SK-N-SH treated with all-trans-retinoic acid at 6 μM for 48 hours (cell line): ENCODE measurements at regions not wholly inside any gene's neighbourhood (a gene's known extent, or its start where the extent isn't known, plus 50 kb on each side); places are given as distances from the start of the nearest gene placed in this dataset.

Experiments
- ARNTL ChIP-seq: fragments of 450-650 bp; formaldehyde crosslinking; IDR thresholded peaks from 2 replicates; pipeline ENCODE4 v1.5.0; 2020; ENCODE audit warnings: low read depth, mild to moderate bottlenecking, moderate library complexity, borderline replicate concordance
- BACH2 ChIP-seq: fragments of 250-450 bp; sonication (Bioruptor Pico); IDR thresholded peaks from 2 replicates; pipeline ENCODE4 v1.9.0; 2021; ENCODE audit warnings: mild to moderate bottlenecking, borderline replicate concordance
- CREB5 ChIP-seq: fragments of 250-450 bp; sonication (Bioruptor Pico); IDR thresholded peaks from 2 replicates; pipeline ENCODE4 v1.5.1; 2020; ENCODE audit warnings: low read depth, mild to moderate bottlenecking, moderate library complexity
- CSDC2 ChIP-seq: fragments of 250-450 bp; sonication (Bioruptor Pico); IDR thresholded peaks from 2 replicates; pipeline ENCODE4 v1.5.0; 2020; ENCODE audit warnings: mild to moderate bottlenecking, moderate library complexity
- CSRNP3 ChIP-seq: fragments of 250-450 bp; sonication (Bioruptor Pico); IDR thresholded peaks from 2 replicates; pipeline ENCODE4 v1.5.1; 2021; ENCODE audit warnings: mild to moderate bottlenecking, moderate library complexity
- GLIS3 ChIP-seq: fragments of 250-450 bp; sonication (Bioruptor Pico); IDR thresholded peaks from 2 replicates; pipeline ENCODE4 v1.5.0; 2020; ENCODE audit warnings: mild to moderate bottlenecking, moderate library complexity
- ISL1 ChIP-seq: fragments of 250-450 bp; sonication (Bioruptor Pico); IDR thresholded peaks from 2 replicates; pipeline ENCODE4 v2.1.2; 2022; ENCODE audit warnings: mild to moderate bottlenecking, moderate library complexity
- POU6F1 ChIP-seq: fragments of 250-450 bp; sonication (Bioruptor Pico); IDR thresholded peaks from 2 replicates; pipeline ENCODE4 v1.8.0; 2021; ENCODE audit warnings: low read depth, mild to moderate bottlenecking, moderate library complexity, borderline replicate concordance
- RARB ChIP-seq: fragments of 250-450 bp; sonication (Bioruptor Pico); IDR thresholded peaks from 2 replicates; pipeline ENCODE4 v1.8.0; 2021; ENCODE audit warnings: mild to moderate bottlenecking, moderate library complexity
- ZFP3 ChIP-seq: fragments of 250-450 bp; sonication (Bioruptor Pico); IDR thresholded peaks from 2 replicates; pipeline ENCODE4 v1.5.0; 2020; ENCODE audit warnings: mild to moderate bottlenecking, moderate library complexity
- ZFP30 ChIP-seq: fragments of 450-650 bp; formaldehyde crosslinking; IDR thresholded peaks from 2 replicates; pipeline ENCODE4 v1.5.0; 2022; ENCODE audit warnings: mild to moderate bottlenecking, moderate library complexity
- ZNF70 ChIP-seq: fragments of 450-650 bp; formaldehyde crosslinking; IDR thresholded peaks from 2 replicates; pipeline ENCODE4 v1.5.0; 2020; ENCODE audit warnings: mild to moderate bottlenecking, moderate library complexity
- ZNF8 ChIP-seq: fragments of 450-650 bp; formaldehyde crosslinking; IDR thresholded peaks from 2 replicates; pipeline ENCODE4 v1.5.0; 2020; ENCODE audit warnings: mild to moderate bottlenecking, moderate library complexity
- TF ChIP-seq, protein P1 (sequence below): fragments of 250-450 bp; sonication (Bioruptor Pico); IDR thresholded peaks from 2 replicates; pipeline ENCODE4 v1.8.0; 2020; ENCODE audit warnings: mild to moderate bottlenecking, moderate library complexity, borderline replicate concordance

- TF ChIP-seq CSRNP3 (CRISPR knock-in tag): no peak
- no peak for TF ChIP-seq RARB (CRISPR knock-in tag)
- TF ChIP-seq CREB5: no peak
- TF ChIP-seq BACH2 (CRISPR knock-in tag): no peak
- no peak for TF ChIP-seq ARNTL (CRISPR knock-in tag)
- no peak for TF ChIP-seq ZFP30 (CRISPR knock-in tag)
- TF ChIP-seq ZNF8: no peak
- TF ChIP-seq ZNF70: no peak
- TF ChIP-seq ZFP3: no peak
- TF ChIP-seq GLIS3 (CRISPR knock-in tag): no peak
- no peak for TF ChIP-seq ISL1 (CRISPR knock-in tag)
- TF ChIP-seq, protein P1, sequence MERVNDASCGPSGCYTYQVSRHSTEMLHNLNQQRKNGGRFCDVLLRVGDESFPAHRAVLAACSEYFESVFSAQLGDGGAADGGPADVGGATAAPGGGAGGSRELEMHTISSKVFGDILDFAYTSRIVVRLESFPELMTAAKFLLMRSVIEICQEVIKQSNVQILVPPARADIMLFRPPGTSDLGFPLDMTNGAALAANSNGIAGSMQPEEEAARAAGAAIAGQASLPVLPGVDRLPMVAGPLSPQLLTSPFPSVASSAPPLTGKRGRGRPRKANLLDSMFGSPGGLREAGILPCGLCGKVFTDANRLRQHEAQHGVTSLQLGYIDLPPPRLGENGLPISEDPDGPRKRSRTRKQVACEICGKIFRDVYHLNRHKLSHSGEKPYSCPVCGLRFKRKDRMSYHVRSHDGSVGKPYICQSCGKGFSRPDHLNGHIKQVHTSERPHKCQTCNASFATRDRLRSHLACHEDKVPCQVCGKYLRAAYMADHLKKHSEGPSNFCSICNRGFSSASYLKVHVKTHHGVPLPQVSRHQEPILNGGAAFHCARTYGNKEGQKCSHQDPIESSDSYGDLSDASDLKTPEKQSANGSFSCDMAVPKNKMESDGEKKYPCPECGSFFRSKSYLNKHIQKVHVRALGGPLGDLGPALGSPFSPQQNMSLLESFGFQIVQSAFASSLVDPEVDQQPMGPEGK: no peak
- no peak for TF ChIP-seq POU6F1 (CRISPR knock-in tag)
- TF ChIP-seq CSDC2 (CRISPR knock-in tag): no peak
Measured at GRCh38 chr4:15374656-15375055, 53.2 kb upstream of the C1QTNF7 start.
